GM21737 (cell line): ENCODE measurements at regions not wholly inside any gene's neighbourhood (a gene's known extent, or its start where the extent isn't known, plus 50 kb on each side); places are given as distances from the start of the nearest gene placed in this dataset.
A peak's percentile ranks its signal among the peaks of the same experiment; 100 is the strongest.
"Not testable (repeated sequence)": the region's sequence is repeated elsewhere in the genome, so short reads cannot be mapped to it uniquely, and the experiment has no call there.

ENCODE experiments used
- ATAC-seq: cut with Tn5 transposase; IDR thresholded peaks from one replicate; pipeline ENCODE4 v1.9.1; 2021; ENCODE audit warnings: mild to moderate bottlenecking, moderate library complexity; ENCODE audit not compliant: unreplicated experiment

GRCh38 chr1:199089393-199090122 is 450.7 kb downstream of the PTPRC start:
- peak; percentile 93 for ATAC-seq

- ATAC-seq, result not testable (repeated sequence)
Measured at GRCh38 chr1:199095628-199096027, 456.8 kb downstream of the PTPRC start.

- no peak for ATAC-seq
Measured at GRCh38 chr1:199096591-199096990, 457.8 kb downstream of the PTPRC start.

- no peak for ATAC-seq
Measured at GRCh38 chr1:199098468-199098867, 459.6 kb downstream of the PTPRC start.

GRCh38 chr1:199101139-199101538 is 462.3 kb downstream of the PTPRC start:
- no peak for ATAC-seq

- ATAC-seq, result no peak
Measured at GRCh38 chr1:199101635-199102034, 462.8 kb downstream of the PTPRC start.

GRCh38 chr1:199102239-199102638 is 463.4 kb downstream of the PTPRC start:
- peak; percentile 66 for ATAC-seq

GRCh38 chr1:199109160-199109559 is 470.3 kb downstream of the PTPRC start:
- ATAC-seq, result no peak

- no peak for ATAC-seq
Measured at GRCh38 chr1:199112365-199112764, 473.5 kb downstream of the PTPRC start.

- ATAC-seq, result no peak
Measured at GRCh38 chr1:199113265-199113869, 474.5 kb downstream of the PTPRC start.

- no peak for ATAC-seq
Measured at GRCh38 chr1:199116488-199116887, 477.6 kb downstream of the PTPRC start.

- ATAC-seq, result no peak
Measured at GRCh38 chr1:199121047-199121446, 482.2 kb downstream of the PTPRC start.

- no peak for ATAC-seq
Measured at GRCh38 chr1:199122085-199122484, 483.2 kb downstream of the PTPRC start.

GRCh38 chr1:199122532-199123311 is 483.9 kb downstream of the PTPRC start:
- no peak for ATAC-seq

- ATAC-seq, result no peak
Measured at GRCh38 chr1:199123615-199124014, 484.8 kb downstream of the PTPRC start.

GRCh38 chr1:199124351-199124750 is 485.5 kb downstream of the PTPRC start:
- ATAC-seq, result no peak

GRCh38 chr1:199129247-199129646 is 490.4 kb downstream of the PTPRC start:
- ATAC-seq, result no peak

GRCh38 chr1:199132006-199132405 is 493.2 kb downstream of the PTPRC start:
- no peak for ATAC-seq

- ATAC-seq, result no peak
Measured at GRCh38 chr1:199135901-199136300, 497.1 kb downstream of the PTPRC start.

- no peak for ATAC-seq
Measured at GRCh38 chr1:199138061-199138460, 499.2 kb downstream of the PTPRC start.

- no peak for ATAC-seq
Measured at GRCh38 chr1:199149591-199149990, 510.8 kb downstream of the PTPRC start.

- no peak for ATAC-seq
Measured at GRCh38 chr1:199150756-199151155, 511.9 kb downstream of the PTPRC start.
